ENCODE measurements at regions not wholly inside any gene's neighbourhood (a gene's known extent, or its start where the extent isn't known, plus 50 kb on each side); places are given as distances from the start of the nearest gene placed in this dataset.

GRCh38 chr1:58312971-58313563 lies 233.5 kb downstream of the OMA1 start:
- no peak for DNase-seq (ENCODE audit: low spot score)
- no peak overlapping the region for H3K4me3 ChIP-seq
- peaks cover 6% of the 10 kb centered on the region for H3K4me1 Mint-ChIP-seq
- peaks cover 5% of the 10 kb centered on the region for H3K27me3 Mint-ChIP-seq (ENCODE audit: insufficient read depth, low read depth)
- H3K4me2 ChIP-seq = no peak overlapping the region
- H3K9ac ChIP-seq = no peak overlapping the region
- H3K9me3 Mint-ChIP-seq = no peaks in the 10 kb centered on the region
- H3K27ac ChIP-seq = no peak overlapping the region
- no peaks in the 10 kb centered on the region for H3K9me3 ChIP-seq (ENCODE audit: low read depth)
- H3K79me2 ChIP-seq (ENCODE audit: low read depth) = no peaks in the 10 kb centered on the region
- H2AFZ ChIP-seq (replicated peaks) = no peak overlapping the region
- H3K4me3 Mint-ChIP-seq = no peak overlapping the region
- H3K27ac Mint-ChIP-seq = no peak overlapping the region
- H3F3A ChIP-seq (ENCODE audit: low read depth) = peaks cover 4% of the 10 kb centered on the region
- peaks cover 8% of the 10 kb centered on the region for H3K4me1 ChIP-seq
- no peaks in the 10 kb centered on the region for H4K20me1 ChIP-seq (ENCODE audit: low read depth)
- no peaks in the 10 kb centered on the region for H3K27me3 ChIP-seq
- H3K36me3 ChIP-seq = no peaks in the 10 kb centered on the region
- TF ChIP-seq EZH2phosphoT487 (IDR thresholded peaks at IDR 0.05) = no peak
- TF ChIP-seq, protein P1, sequence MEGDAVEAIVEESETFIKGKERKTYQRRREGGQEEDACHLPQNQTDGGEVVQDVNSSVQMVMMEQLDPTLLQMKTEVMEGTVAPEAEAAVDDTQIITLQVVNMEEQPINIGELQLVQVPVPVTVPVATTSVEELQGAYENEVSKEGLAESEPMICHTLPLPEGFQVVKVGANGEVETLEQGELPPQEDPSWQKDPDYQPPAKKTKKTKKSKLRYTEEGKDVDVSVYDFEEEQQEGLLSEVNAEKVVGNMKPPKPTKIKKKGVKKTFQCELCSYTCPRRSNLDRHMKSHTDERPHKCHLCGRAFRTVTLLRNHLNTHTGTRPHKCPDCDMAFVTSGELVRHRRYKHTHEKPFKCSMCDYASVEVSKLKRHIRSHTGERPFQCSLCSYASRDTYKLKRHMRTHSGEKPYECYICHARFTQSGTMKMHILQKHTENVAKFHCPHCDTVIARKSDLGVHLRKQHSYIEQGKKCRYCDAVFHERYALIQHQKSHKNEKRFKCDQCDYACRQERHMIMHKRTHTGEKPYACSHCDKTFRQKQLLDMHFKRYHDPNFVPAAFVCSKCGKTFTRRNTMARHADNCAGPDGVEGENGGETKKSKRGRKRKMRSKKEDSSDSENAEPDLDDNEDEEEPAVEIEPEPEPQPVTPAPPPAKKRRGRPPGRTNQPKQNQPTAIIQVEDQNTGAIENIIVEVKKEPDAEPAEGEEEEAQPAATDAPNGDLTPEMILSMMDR (IDR thresholded peaks at IDR 0.05) = no peak
- TF ChIP-seq EZH2 (IDR thresholded peaks at IDR 0.05) = no peak
- H3K36me3 Mint-ChIP-seq = no peaks in the 10 kb centered on the region

GRCh38 chr1:58312461-58312860 lies 234.1 kb downstream of the OMA1 start:
- DNase-seq (ENCODE audit: low spot score) = no peak
- TF ChIP-seq, protein P1 (IDR thresholded peaks at IDR 0.05) = no peak
- TF ChIP-seq EZH2phosphoT487 (IDR thresholded peaks at IDR 0.05) = no peak
- no peak for TF ChIP-seq EZH2 (IDR thresholded peaks at IDR 0.05)
- no peaks in the 10 kb centered on the region for H4K20me1 ChIP-seq (ENCODE audit: low read depth)
- H3K36me3 ChIP-seq = no peaks in the 10 kb centered on the region
- H3K9ac ChIP-seq = no peak overlapping the region
- Mint-ChIP-seq H3K4me3 (no peak overlapping the region), H3K9me3 (no peaks in the 10 kb centered on the region), H3K27me3 (ENCODE audit: insufficient read depth, low read depth) (peaks cover 5% of the 10 kb centered on the region), H3K27ac (no peak overlapping the region), H3K4me1 (peaks cover 11% of the 10 kb centered on the region), H3K36me3 (no peaks in the 10 kb centered on the region)
- no peak overlapping the region for H2AFZ ChIP-seq (replicated peaks)
- H3K4me3 ChIP-seq = no peak overlapping the region
- peaks cover 7% of the 10 kb centered on the region for H3F3A ChIP-seq (ENCODE audit: low read depth)
- no peaks in the 10 kb centered on the region for H3K79me2 ChIP-seq (ENCODE audit: low read depth)
- H3K27ac ChIP-seq = no peak overlapping the region
- H3K4me2 ChIP-seq = no peak overlapping the region
- H3K4me1 ChIP-seq = peaks cover 12% of the 10 kb centered on the region
- H3K27me3 ChIP-seq = no peaks in the 10 kb centered on the region
- no peaks in the 10 kb centered on the region for H3K9me3 ChIP-seq (ENCODE audit: low read depth)

GRCh38 chr1:58310881-58311280 lies 235.6 kb downstream of the OMA1 start:
- H3K27ac ChIP-seq = no peak overlapping the region
- H3F3A ChIP-seq (ENCODE audit: low read depth) = peaks cover 7% of the 10 kb centered on the region
- no peak overlapping the region for H3K9ac ChIP-seq
- no peaks in the 10 kb centered on the region for H3K36me3 ChIP-seq
- peaks cover 13% of the 10 kb centered on the region for H3K4me1 Mint-ChIP-seq
- no peak for DNase-seq (ENCODE audit: low spot score)
- no peaks in the 10 kb centered on the region for H3K9me3 Mint-ChIP-seq
- H3K4me1 ChIP-seq = peaks cover 12% of the 10 kb centered on the region
- H3K36me3 Mint-ChIP-seq = no peaks in the 10 kb centered on the region
- no peak overlapping the region for H3K4me3 Mint-ChIP-seq
- no peaks in the 10 kb centered on the region for H3K79me2 ChIP-seq (ENCODE audit: low read depth)
- no peak overlapping the region for H3K4me3 ChIP-seq
- H3K27me3 ChIP-seq = no peaks in the 10 kb centered on the region
- H3K4me2 ChIP-seq = no peak overlapping the region
- no peak overlapping the region for H3K27ac Mint-ChIP-seq
- peaks cover 7% of the 10 kb centered on the region for H3K27me3 Mint-ChIP-seq (ENCODE audit: insufficient read depth, low read depth)
- no peak overlapping the region for H2AFZ ChIP-seq (replicated peaks)
- H4K20me1 ChIP-seq (ENCODE audit: low read depth) = no peaks in the 10 kb centered on the region
- no peaks in the 10 kb centered on the region for H3K9me3 ChIP-seq (ENCODE audit: low read depth)
- TF ChIP-seq EZH2phosphoT487 (IDR thresholded peaks at IDR 0.05) (no peak), EZH2 (IDR thresholded peaks at IDR 0.05) (no peak)
- TF ChIP-seq, protein P1 (IDR thresholded peaks at IDR 0.05) = no peak

Measured in neural progenitor cell (in vitro differentiated cells).